ENCODE measurements at regions not wholly inside any gene's neighbourhood (a gene's known extent, or its start where the extent isn't known, plus 50 kb on each side); places are given as distances from the start of the nearest gene placed in this dataset.

DNA sequence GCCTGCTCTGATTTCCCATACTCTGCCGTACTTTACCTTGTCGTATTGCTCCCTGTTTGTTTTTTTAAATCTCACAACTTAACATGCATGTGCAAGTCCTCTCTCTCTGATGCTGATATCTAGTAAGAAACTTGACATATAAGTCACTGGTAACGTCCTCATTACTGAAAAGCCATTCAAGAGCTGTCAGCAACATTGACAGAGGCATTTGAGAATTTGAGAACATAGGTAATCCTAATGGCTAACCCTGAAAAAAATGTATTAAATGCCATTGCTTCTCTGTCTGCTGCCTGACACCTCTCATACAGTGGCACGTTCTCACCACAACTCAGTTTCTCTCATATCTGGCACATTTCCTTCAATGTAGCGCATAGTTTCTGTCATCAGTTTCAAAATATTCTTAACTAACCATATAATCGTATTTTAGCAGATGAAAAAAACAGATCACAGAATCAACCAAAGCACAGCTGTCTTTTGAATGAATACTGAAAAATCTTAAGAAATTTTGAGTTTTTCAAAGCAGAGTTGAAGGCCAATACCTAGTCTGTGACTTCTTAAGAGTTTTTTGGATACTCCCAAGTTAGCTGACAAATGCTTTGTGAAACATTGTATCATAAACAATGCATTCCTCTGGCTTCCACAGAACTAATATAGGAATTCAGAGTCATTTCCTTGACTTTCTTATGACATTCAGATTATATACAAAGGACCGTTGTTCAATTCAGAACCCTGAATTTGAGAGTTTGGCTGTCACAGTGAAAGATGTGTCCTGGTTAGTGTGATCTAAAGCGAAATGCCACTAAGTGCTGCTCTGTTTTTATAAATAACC lies 996.4 kb downstream of the C4orf33 start:
- no peak overlapping the region for H3K4me3 Mint-ChIP-seq
- H4K20me1 ChIP-seq (ENCODE audit: control insufficient read depth, insufficient read depth, low read length, poor library complexity, severe bottlenecking), result no peaks in the 10 kb centered on the region
- ATAC-seq (ENCODE audit: low read depth) (no peak), DNase-seq (no peak)
- H3K4me2 ChIP-seq (replicated peaks; ENCODE audit: low read depth, low read length, poor library complexity, severe bottlenecking), result no peak overlapping the region
- H3K4me1 Mint-ChIP-seq, result no peaks in the 10 kb centered on the region
- H3K27ac Mint-ChIP-seq, result no peak overlapping the region
- no peak overlapping the region for H3K9ac ChIP-seq (ENCODE audit: low read length)
- no peak overlapping the region for H2AFZ ChIP-seq (ENCODE audit: insufficient read depth, low read depth, low read length, poor library complexity, severe bottlenecking)
- intact Hi-C loops (cut with micrococcal nuclease), result no loop called here
- TF ChIP-seq EZH2 (IDR thresholded peaks at IDR 0.05; ENCODE audit: borderline replicate concordance, insufficient read depth, low read depth, low read length, poor library complexity, severe bottlenecking), result no peak
- TF ChIP-seq, protein P1, sequence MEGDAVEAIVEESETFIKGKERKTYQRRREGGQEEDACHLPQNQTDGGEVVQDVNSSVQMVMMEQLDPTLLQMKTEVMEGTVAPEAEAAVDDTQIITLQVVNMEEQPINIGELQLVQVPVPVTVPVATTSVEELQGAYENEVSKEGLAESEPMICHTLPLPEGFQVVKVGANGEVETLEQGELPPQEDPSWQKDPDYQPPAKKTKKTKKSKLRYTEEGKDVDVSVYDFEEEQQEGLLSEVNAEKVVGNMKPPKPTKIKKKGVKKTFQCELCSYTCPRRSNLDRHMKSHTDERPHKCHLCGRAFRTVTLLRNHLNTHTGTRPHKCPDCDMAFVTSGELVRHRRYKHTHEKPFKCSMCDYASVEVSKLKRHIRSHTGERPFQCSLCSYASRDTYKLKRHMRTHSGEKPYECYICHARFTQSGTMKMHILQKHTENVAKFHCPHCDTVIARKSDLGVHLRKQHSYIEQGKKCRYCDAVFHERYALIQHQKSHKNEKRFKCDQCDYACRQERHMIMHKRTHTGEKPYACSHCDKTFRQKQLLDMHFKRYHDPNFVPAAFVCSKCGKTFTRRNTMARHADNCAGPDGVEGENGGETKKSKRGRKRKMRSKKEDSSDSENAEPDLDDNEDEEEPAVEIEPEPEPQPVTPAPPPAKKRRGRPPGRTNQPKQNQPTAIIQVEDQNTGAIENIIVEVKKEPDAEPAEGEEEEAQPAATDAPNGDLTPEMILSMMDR (IDR thresholded peaks at IDR 0.05), result no peak
- no peaks in the 10 kb centered on the region for H3K27me3 Mint-ChIP-seq
- no peaks in the 10 kb centered on the region for H3K27me3 ChIP-seq (replicated peaks in 1 of 4; ENCODE audit: control extremely low read depth in 1 of 4, control insufficient read depth in 3 of 4, insufficient read depth in 4 of 4, low read length in 3 of 4)
- ChIA-PET POLR2A (no interaction called here), CTCF (no interaction called here)
- H3K79me2 ChIP-seq (ENCODE audit: control insufficient read depth, insufficient read depth, low read length), result no peaks in the 10 kb centered on the region
- no peak overlapping the region for H3K4me3 ChIP-seq (ENCODE audit: control extremely low read depth in 1 of 5, extremely low read depth in 1 of 5, insufficient read depth in 1 of 5, low read depth in 2 of 5, low read length in 4 of 5)
- H3K4me1 ChIP-seq (ENCODE audit: control insufficient read depth in 2 of 2, insufficient read depth in 2 of 2, low read length in 2 of 2), result no peaks in the 10 kb centered on the region
- H3K36me3 ChIP-seq (replicated peaks in 1 of 2; ENCODE audit: control extremely low read depth in 1 of 2, control insufficient read depth in 1 of 2, extremely low read depth in 1 of 2, insufficient read depth in 2 of 2, low read length in 1 of 2), result no peaks in the 10 kb centered on the region
- WGBS (ENCODE audit: insufficient coverage), result 82% methylated on average over 2 of the region's 8 CpGs
- H3K9me3 ChIP-seq (ENCODE audit: control extremely low read depth in 1 of 3, control insufficient read depth in 2 of 3, insufficient read depth in 1 of 3, low read length in 2 of 3), result peaks cover 0 to 9% (median 0%) of the 10 kb centered on the region in 3 donors
- H3K9me3 Mint-ChIP-seq (ENCODE audit: insufficient read depth), result peaks cover 5% of the 10 kb centered on the region
- H3K27ac ChIP-seq (ENCODE audit: low read length in 2 of 2), result no peak overlapping the region

DNA sequence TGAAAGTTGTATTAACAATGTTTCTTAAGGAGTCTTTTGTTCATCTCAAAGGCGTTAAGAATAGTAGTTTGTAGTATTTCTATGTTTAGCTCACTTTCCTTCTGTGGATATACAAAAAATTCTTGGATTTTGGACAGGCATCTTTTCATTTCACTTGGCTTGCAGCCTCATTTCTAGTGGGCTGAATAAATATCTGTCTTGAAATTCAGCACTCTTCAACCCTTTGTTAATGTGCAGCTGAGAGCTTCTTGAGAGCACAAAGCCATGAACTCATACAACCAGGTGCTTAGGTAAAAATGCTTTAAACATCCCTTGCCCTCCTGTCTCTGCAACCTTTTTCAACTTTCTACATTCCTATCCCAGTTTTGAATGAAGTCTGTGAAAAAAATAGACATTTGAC lies 1003.2 kb downstream of the C4orf33 start:
- peaks cover 0 to 3% (median 0%) of the 10 kb centered on the region in 3 donors for H3K9me3 ChIP-seq (ENCODE audit: control extremely low read depth in 1 of 3, control insufficient read depth in 2 of 3, insufficient read depth in 1 of 3, low read length in 2 of 3)
- no peaks in the 10 kb centered on the region for H3K27me3 ChIP-seq (replicated peaks in 1 of 4; ENCODE audit: control extremely low read depth in 1 of 4, control insufficient read depth in 3 of 4, insufficient read depth in 4 of 4, low read length in 3 of 4)
- intact Hi-C loops (cut with micrococcal nuclease), result no loop called here
- Mint-ChIP-seq H3K27me3 (no peaks in the 10 kb centered on the region), H3K4me3 (no peak overlapping the region), H3K27ac (no peak overlapping the region), H3K9me3 (ENCODE audit: insufficient read depth) (peaks cover 3% of the 10 kb centered on the region), H3K4me1 (no peaks in the 10 kb centered on the region)
- no peak for DNase-seq
- H3K4me1 ChIP-seq (ENCODE audit: control insufficient read depth in 2 of 2, insufficient read depth in 2 of 2, low read length in 2 of 2), result no peaks in the 10 kb centered on the region
- WGBS (ENCODE audit: insufficient coverage), result no CpG with 5 or more reads among the region's 1 CpG
- H3K27ac ChIP-seq (ENCODE audit: low read length in 2 of 2), result no peak overlapping the region
- no peak overlapping the region for H3K4me3 ChIP-seq (ENCODE audit: control extremely low read depth in 1 of 5, extremely low read depth in 1 of 5, insufficient read depth in 1 of 5, low read depth in 2 of 5, low read length in 4 of 5)
- no peaks in the 10 kb centered on the region for H4K20me1 ChIP-seq (ENCODE audit: control insufficient read depth, insufficient read depth, low read length, poor library complexity, severe bottlenecking)
- TF ChIP-seq, protein P1 (IDR thresholded peaks at IDR 0.05), result no peak
- TF ChIP-seq EZH2 (IDR thresholded peaks at IDR 0.05; ENCODE audit: borderline replicate concordance, insufficient read depth, low read depth, low read length, poor library complexity, severe bottlenecking), result no peak
- H3K9ac ChIP-seq (ENCODE audit: low read length), result no peak overlapping the region
- no peaks in the 10 kb centered on the region for H3K36me3 ChIP-seq (replicated peaks in 1 of 2; ENCODE audit: control extremely low read depth in 1 of 2, control insufficient read depth in 1 of 2, extremely low read depth in 1 of 2, insufficient read depth in 2 of 2, low read length in 1 of 2)
- CTCF ChIA-PET, result no interaction called here
- no peak overlapping the region for H3K4me2 ChIP-seq (replicated peaks; ENCODE audit: low read depth, low read length, poor library complexity, severe bottlenecking)
- ATAC-seq (ENCODE audit: low read depth), result no peak
- H2AFZ ChIP-seq (ENCODE audit: insufficient read depth, low read depth, low read length, poor library complexity, severe bottlenecking), result no peak overlapping the region
- POLR2A ChIA-PET, result no interaction called here
- no peaks in the 10 kb centered on the region for H3K79me2 ChIP-seq (ENCODE audit: control insufficient read depth, insufficient read depth, low read length)

Data from B cell (primary cell).